ENCODE measurements at regions not wholly inside any gene's neighbourhood (a gene's known extent, or its start where the extent isn't known, plus 50 kb on each side); places are given as distances from the start of the nearest gene placed in this dataset.

DNA sequence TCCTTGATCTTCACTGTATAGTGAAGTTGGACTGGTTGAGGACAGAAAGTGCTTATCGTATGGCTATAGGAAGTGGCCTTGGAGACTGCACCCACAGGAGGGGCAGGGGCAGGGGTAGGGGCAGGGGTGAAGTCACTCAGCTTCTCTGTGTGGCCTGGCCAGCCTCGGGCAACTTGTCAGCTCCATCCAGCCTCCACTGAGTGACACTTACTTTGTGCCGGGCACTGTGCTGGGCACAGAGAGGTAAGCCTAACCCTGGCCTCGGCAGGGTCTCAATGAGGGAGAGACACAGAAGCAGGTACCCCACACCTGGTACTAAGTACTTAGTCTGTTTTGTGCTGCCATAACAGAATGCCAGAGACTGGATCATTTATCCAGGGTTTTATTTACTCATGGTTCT lies 99.3 kb upstream of the CTBP2 start:
- H3K9ac ChIP-seq (ENCODE audit: control insufficient read depth, insufficient read depth, low read length) = no peak overlapping the region
- H2AFZ ChIP-seq (ENCODE audit: control insufficient read depth, low read depth, low read length) = no peak overlapping the region
- ATAC-seq (no peak), DNase-seq (ENCODE audit: low read depth, low spot score) (no peak), FAIRE-seq (no peak)
- TF ChIP-seq NR2C2 (IDR thresholded peaks at IDR 0.05; ENCODE audit: borderline replicate concordance, control insufficient read depth, insufficient read length, low read depth) (no peak), SMAD1 (IDR thresholded peaks at IDR 0.05; ENCODE audit: low read depth, partially characterized antibody) (no peak), GABPA (IDR thresholded peaks at IDR 0.05; ENCODE audit: low read depth) (no peak), HSF1 (IDR thresholded peaks at IDR 0.05; ENCODE audit: low read depth, low read length) (no peak)
- no peaks in the 10 kb centered on the region; the same call in 2 of the 3 replicates for H3K9me3 ChIP-seq (replicated peaks; ENCODE audit: control insufficient read depth, insufficient read depth, low read length)
- 29% methylated on average over 4 of the region's 4 CpGs for WGBS (ENCODE audit: insufficient coverage, insufficient replicate concordance, low lambda C conversion rate, missing lambda C conversion rate)
- H3K36me3 ChIP-seq (ENCODE audit: control insufficient read depth in 2 of 2, insufficient read depth in 2 of 2, low read length in 1 of 2) = no peaks in the 10 kb centered on the region
- H4K20me1 ChIP-seq (ENCODE audit: control insufficient read depth, insufficient read depth) = no peaks in the 10 kb centered on the region
- H3K27ac ChIP-seq (ENCODE audit: control insufficient read depth, insufficient read depth) = no peak overlapping the region
- RAD21 ChIA-PET (ENCODE audit: unreplicated experiment) = no interaction called here
- intact Hi-C loops (cut with micrococcal nuclease; ENCODE audit: unreplicated experiment) = no loop called here
- BruUV-seq (replicated peaks) = no TSS peak
- CTCF ChIA-PET = no interaction called here
- POLR2A ChIA-PET = no interaction called here
- H3K27me3 ChIP-seq (replicated peaks in 1 of 2; ENCODE audit: control insufficient read depth in 2 of 2, insufficient read depth in 2 of 2, low read length in 1 of 2) = no peaks in the 10 kb centered on the region
- H3K4me3 ChIP-seq = no peak overlapping the region
- in situ Hi-C loops (cut with MboI) = no loop called here
- no peak overlapping the region for H3K4me2 ChIP-seq (ENCODE audit: control insufficient read depth, insufficient read depth)
- SMC1A ChIA-PET (ENCODE audit: uncharacterized antibody, unreplicated experiment) = no interaction called here
- no peaks in the 10 kb centered on the region for H3K4me1 ChIP-seq (ENCODE audit: control insufficient read depth, insufficient read depth, low read length)
- H3K79me2 ChIP-seq (ENCODE audit: control insufficient read depth, insufficient read depth, low read length) = no peaks in the 10 kb centered on the region

GRCh38 chr10:125258676-125259075 lies 98.3 kb upstream of the CTBP2 start:
- ChIA-PET POLR2A (no interaction called here), SMC1A (ENCODE audit: uncharacterized antibody, unreplicated experiment) (no interaction called here), CTCF (no interaction called here), RAD21 (ENCODE audit: unreplicated experiment) (no interaction called here)
- H3K36me3 ChIP-seq (ENCODE audit: control insufficient read depth in 2 of 2, insufficient read depth in 2 of 2, low read length in 1 of 2) = no peaks in the 10 kb centered on the region
- TF ChIP-seq ZNF687 (IDR thresholded peaks at IDR 0.05) = no peak
- H4K20me1 ChIP-seq (ENCODE audit: control insufficient read depth, insufficient read depth) = no peaks in the 10 kb centered on the region
- H3K9me3 ChIP-seq (replicated peaks; ENCODE audit: control insufficient read depth, insufficient read depth, low read length) = no peaks in the 10 kb centered on the region; the same call in 2 of the 3 replicates
- no TSS peak for BruUV-seq (replicated peaks)
- WGBS (ENCODE audit: insufficient coverage, insufficient replicate concordance, low lambda C conversion rate, missing lambda C conversion rate) = 44% methylated on average over 2 of the region's 2 CpGs
- ATAC-seq (no peak), DNase-seq (ENCODE audit: low read depth, low spot score) (no peak), FAIRE-seq (no peak)
- no peak overlapping the region for H3K9ac ChIP-seq (ENCODE audit: control insufficient read depth, insufficient read depth, low read length)
- H3K27me3 ChIP-seq (replicated peaks in 1 of 2; ENCODE audit: control insufficient read depth in 2 of 2, insufficient read depth in 2 of 2, low read length in 1 of 2) = no peaks in the 10 kb centered on the region
- H3K4me1 ChIP-seq (ENCODE audit: control insufficient read depth, insufficient read depth, low read length) = no peaks in the 10 kb centered on the region
- no peak overlapping the region for H3K4me2 ChIP-seq (ENCODE audit: control insufficient read depth, insufficient read depth)
- in situ Hi-C loops (cut with MboI) = no loop called here
- intact Hi-C loops (cut with micrococcal nuclease; ENCODE audit: unreplicated experiment) = no loop called here
- no peak overlapping the region for H3K4me3 ChIP-seq
- no peak overlapping the region for H3K27ac ChIP-seq (ENCODE audit: control insufficient read depth, insufficient read depth)
- H3K79me2 ChIP-seq (ENCODE audit: control insufficient read depth, insufficient read depth, low read length) = no peaks in the 10 kb centered on the region
- H2AFZ ChIP-seq (ENCODE audit: control insufficient read depth, low read depth, low read length) = no peak overlapping the region
